ENCODE measurements at regions not wholly inside any gene's neighbourhood (a gene's known extent, or its start where the extent isn't known, plus 50 kb on each side); places are given as distances from the start of the nearest gene placed in this dataset.

DNA sequence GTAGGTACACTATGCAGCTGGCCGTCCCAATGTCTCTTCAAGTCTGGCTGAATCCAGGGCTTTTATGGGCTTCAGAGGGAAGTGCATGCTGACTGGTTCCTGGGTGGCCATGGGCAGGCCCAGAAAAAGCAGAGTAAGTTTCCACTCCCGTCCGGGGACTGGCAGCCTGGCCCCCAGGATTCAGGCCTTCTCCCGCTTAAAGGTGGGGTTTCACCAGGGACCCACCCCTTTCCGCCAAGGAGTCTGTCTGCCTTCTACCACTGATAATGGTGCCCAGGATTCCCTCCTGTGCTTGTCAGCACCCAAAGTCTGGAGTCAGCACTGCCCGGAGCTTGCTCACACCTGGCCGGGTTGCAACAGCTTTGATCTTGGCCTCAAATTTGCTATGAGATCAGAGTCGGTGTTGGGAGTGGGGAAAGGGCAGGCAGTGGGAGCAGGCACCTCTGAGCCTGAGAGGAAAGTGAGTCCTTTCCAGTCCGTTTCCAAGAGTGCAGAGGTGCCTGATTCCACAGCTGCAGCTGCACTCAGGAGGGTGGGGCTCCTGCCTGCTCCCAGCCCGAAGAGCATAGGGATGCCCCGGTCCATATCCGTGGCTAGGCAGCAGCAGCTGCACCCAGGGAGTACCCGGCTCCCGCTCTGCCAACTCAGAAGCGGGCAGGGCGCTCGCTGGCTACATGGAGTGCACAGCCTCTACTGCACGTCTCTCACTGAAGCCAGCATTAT is 1344.3 kb upstream of the ADGRL3 start:
- H3K4me3 ChIP-seq (ENCODE audit: low read length): no peak overlapping the region
- TF ChIP-seq, protein P1, sequence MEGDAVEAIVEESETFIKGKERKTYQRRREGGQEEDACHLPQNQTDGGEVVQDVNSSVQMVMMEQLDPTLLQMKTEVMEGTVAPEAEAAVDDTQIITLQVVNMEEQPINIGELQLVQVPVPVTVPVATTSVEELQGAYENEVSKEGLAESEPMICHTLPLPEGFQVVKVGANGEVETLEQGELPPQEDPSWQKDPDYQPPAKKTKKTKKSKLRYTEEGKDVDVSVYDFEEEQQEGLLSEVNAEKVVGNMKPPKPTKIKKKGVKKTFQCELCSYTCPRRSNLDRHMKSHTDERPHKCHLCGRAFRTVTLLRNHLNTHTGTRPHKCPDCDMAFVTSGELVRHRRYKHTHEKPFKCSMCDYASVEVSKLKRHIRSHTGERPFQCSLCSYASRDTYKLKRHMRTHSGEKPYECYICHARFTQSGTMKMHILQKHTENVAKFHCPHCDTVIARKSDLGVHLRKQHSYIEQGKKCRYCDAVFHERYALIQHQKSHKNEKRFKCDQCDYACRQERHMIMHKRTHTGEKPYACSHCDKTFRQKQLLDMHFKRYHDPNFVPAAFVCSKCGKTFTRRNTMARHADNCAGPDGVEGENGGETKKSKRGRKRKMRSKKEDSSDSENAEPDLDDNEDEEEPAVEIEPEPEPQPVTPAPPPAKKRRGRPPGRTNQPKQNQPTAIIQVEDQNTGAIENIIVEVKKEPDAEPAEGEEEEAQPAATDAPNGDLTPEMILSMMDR (IDR thresholded peaks at IDR 0.05; ENCODE audit: insufficient read depth, low read depth, low read length, missing control alignments): no peak
- no peak for DNase-seq (ENCODE audit: low read depth)

DNA sequence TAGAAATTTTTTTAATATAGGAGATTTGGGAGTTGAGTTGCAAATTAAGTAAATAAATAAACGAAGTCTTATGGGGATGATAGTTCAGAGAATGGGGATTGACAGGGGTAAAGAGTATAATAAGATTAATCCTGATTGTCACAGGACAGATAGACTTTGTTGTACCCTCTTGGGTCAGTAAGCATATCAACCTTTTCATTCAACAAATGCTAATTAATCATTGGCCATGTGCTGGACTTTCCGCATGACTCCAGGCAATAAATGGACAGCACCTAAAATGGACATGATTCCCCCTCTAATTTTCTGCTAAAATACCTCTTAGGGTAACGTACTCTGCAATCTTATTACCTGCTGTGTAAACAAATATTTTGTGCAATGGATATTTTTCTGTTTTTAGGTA is 1331.1 kb upstream of the ADGRL3 start:
- no peak for DNase-seq (ENCODE audit: low read depth)
- no peak overlapping the region for H3K4me3 ChIP-seq (ENCODE audit: low read length)
- TF ChIP-seq, protein P1 (IDR thresholded peaks at IDR 0.05; ENCODE audit: insufficient read depth, low read depth, low read length, missing control alignments): no peak

- no peak for DNase-seq (ENCODE audit: low read depth)
- no peak overlapping the region for H3K4me3 ChIP-seq (ENCODE audit: low read length)
- TF ChIP-seq, protein P1 (IDR thresholded peaks at IDR 0.05; ENCODE audit: insufficient read depth, low read depth, low read length, missing control alignments): no peak
These were observed 1330.6 kb upstream of the ADGRL3 start for GRCh38 chr4:59869559-59869958.

DNA sequence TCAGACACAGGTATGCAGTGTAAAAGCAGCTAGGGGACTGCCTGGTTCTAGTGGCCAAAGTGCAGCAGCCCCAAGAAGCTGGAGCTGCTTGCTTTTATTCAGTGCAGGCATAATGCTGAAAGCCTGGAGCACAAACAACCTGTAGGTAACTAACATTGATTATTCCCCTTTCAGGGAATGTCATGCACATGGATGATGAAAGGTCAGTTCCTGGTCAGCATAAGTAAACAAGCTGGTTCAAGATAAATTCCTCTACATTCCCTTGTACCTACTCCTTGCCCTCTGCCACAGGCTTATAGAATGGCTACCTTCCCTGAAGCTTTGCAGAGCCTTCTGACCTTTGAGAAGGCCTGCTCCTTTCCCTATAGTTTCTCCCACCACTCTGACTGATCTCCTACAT is 1318.5 kb upstream of the ADGRL3 start:
- no peak overlapping the region for H3K4me3 ChIP-seq (ENCODE audit: low read length)
- no peak for DNase-seq (ENCODE audit: low read depth)
- TF ChIP-seq, protein P1 (IDR thresholded peaks at IDR 0.05; ENCODE audit: insufficient read depth, low read depth, low read length, missing control alignments): no peak

DNA sequence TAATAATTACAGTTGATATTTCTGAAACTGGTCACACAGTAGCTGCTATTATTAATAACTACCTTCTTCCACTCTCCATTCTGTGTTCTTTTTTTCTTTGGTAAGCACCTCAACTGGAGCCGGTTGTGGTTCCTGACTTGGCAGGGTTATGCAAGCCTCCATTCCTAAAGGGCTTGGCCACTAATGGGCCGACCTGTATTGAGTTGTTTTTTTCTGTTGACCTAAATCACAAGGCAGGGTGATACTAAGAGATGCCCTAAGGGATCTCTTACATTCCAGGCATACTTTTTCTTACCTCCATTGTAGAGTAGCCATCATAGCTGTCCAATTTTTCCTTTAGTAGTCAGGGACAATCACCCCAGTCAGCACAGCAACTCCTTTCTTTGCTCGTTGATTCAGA is 1295.8 kb upstream of the ADGRL3 start:
- no peak overlapping the region for H3K4me3 ChIP-seq (ENCODE audit: low read length)
- DNase-seq (ENCODE audit: low read depth): peak; percentile 7
- TF ChIP-seq, protein P1 (IDR thresholded peaks at IDR 0.05; ENCODE audit: insufficient read depth, low read depth, low read length, missing control alignments): no peak

GRCh38 chr4:59920416-59920815 is 1279.7 kb upstream of the ADGRL3 start:
- DNase-seq (ENCODE audit: low read depth): no peak
- TF ChIP-seq, protein P1 (IDR thresholded peaks at IDR 0.05; ENCODE audit: insufficient read depth, low read depth, low read length, missing control alignments): no peak
- H3K4me3 ChIP-seq (ENCODE audit: low read length): no peak overlapping the region

DNA sequence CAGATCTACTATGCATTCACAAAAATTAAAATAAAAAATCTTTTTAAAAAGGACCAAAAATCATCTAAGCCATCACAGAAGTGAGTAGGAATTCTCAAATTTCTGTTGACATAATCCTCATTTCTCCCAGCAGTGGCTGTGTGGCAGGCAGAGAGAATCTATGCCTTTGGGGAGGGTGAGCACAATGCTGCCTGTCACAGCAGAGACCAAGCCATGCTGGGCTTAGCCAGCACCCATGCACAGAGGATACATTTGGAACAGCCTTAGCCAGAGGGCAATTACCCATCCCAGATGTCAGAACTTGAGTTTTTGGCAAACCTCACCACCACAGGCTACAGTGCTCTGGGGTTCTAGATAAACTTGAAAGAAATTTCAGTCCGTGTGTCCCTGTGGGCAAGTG is 1274.8 kb upstream of the ADGRL3 start:
- TF ChIP-seq, protein P1 (IDR thresholded peaks at IDR 0.05; ENCODE audit: insufficient read depth, low read depth, low read length, missing control alignments): no peak

More for the DNA sequence above, 1274.8 kb upstream of the ADGRL3 start:
- no peak overlapping the region for H3K4me3 ChIP-seq (ENCODE audit: low read length)
- DNase-seq (ENCODE audit: low read depth): no peak
